22Rv1 (cell line): ENCODE measurements at regions not wholly inside any gene's neighbourhood (a gene's known extent, or its start where the extent isn't known, plus 50 kb on each side); places are given as distances from the start of the nearest gene placed in this dataset.

Source experiments
- ZFX ChIP-seq: fragments of 450-650 bp; IDR thresholded peaks from 2 replicates; pipeline ENCODE4 v1.6.1; 2017; ENCODE audit warnings: antibody characterized with exemption, borderline replicate concordance
- TF ChIP-seq, protein P1 (sequence below): fragments of 450-650 bp; IDR thresholded peaks from 2 replicates; pipeline ENCODE4 v1.5.1; 2017; ENCODE audit warnings: mild to moderate bottlenecking

DNA sequence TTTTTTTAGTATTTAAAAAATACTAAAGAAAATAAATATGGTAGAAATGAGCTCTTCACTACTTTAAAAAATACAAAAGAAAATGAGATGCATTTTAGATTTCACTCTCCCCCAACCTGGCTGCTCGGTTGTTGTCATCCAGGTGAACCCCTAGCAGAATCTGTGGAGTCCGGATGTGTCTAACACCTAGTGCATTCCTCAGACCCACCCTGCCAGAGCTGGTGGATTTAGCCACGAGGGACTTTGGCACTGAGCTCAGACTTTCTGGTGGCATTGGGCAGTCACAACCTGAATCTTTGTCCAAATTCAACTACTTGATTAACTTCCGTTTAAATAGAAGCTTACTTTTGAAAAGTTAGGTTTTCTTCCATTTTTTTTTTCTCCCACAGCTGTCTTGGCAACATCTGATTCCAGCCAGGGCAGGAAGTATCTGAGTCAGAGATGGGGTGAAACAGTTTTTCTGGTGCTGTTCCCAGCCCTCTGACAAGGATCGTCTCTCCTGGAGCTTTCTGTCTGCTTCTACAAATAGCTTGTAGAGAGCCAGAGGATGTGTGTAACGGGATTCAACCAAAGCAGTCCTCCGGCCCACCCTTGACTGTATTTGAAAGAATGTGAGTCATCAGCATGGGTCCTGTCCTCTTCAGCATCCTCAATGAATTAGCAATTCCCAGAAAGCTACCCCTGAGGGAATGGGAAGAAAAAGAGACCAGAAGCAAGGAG lies 301.8 kb upstream of the MCTP2 start:
- TF ChIP-seq, protein P1, sequence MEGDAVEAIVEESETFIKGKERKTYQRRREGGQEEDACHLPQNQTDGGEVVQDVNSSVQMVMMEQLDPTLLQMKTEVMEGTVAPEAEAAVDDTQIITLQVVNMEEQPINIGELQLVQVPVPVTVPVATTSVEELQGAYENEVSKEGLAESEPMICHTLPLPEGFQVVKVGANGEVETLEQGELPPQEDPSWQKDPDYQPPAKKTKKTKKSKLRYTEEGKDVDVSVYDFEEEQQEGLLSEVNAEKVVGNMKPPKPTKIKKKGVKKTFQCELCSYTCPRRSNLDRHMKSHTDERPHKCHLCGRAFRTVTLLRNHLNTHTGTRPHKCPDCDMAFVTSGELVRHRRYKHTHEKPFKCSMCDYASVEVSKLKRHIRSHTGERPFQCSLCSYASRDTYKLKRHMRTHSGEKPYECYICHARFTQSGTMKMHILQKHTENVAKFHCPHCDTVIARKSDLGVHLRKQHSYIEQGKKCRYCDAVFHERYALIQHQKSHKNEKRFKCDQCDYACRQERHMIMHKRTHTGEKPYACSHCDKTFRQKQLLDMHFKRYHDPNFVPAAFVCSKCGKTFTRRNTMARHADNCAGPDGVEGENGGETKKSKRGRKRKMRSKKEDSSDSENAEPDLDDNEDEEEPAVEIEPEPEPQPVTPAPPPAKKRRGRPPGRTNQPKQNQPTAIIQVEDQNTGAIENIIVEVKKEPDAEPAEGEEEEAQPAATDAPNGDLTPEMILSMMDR, result no peak
- TF ChIP-seq ZFX, result no peak
